GM12878 (cell line): ENCODE measurements at regions not wholly inside any gene's neighbourhood (a gene's known extent, or its start where the extent isn't known, plus 50 kb on each side); places are given as distances from the start of the nearest gene placed in this dataset.
"Not testable (repeated sequence)": the region's sequence is repeated elsewhere in the genome, so short reads cannot be mapped to it uniquely, and the experiment has no call there.

Source experiments
- ATAC-seq: fragments of 200-7000 bp; cut with Tn5 transposase; 3 replicates; pipeline ENCODE4 v1.9.1; 2020; ENCODE audit warnings: mild to moderate bottlenecking, moderate library complexity
- BruUV-seq: library from RNA; stranded (reverse); fragments of 400-500 nt; replicated peaks from 2 replicates; lab custom pipeline; 2021; lab: Mats Ljungman, UMichigan
- CTCF ChIA-PET: fragments of 300-600 bp; sonication (Branson Sonifier 250); formaldehyde crosslinking; extraction: SDS; loops from one replicate; lab custom pipeline; 2021; ENCODE audit warnings: inconsistent platforms; lab: Yijun Ruan, JAX
- POLR2A ChIA-PET: fragments of 350-600 bp; formaldehyde crosslinking; extraction: SDS; loops from one replicate; lab custom pipeline; 2021; ENCODE audit warnings: inconsistent platforms; lab: Charles Lee
- RAD21 ChIA-PET: fragments of 300-600 bp; sonication (Branson Sonifier 250); formaldehyde crosslinking; loops from one replicate; lab custom pipeline; 2023; ENCODE audit warnings: antibody characterized with exemption; ENCODE audit not compliant: unreplicated experiment; lab: Charles Lee
- SMC1A ChIA-PET: fragments of 300-600 bp; sonication (Branson Sonifier 250); formaldehyde crosslinking; loops from one replicate; lab custom pipeline; 2023; ENCODE audit not compliant: unreplicated experiment, uncharacterized antibody; lab: Charles Lee
- DNase-seq: peaks from one replicate; pipeline ENCODE4 v3.0.0-alpha.2; 2011; ENCODE audit warnings: low read depth, low spot score
- FAIRE-seq: peaks from 3 replicates; lab custom pipeline; 2011; peaks lifted over from hg19 to GRCh38; lab: Jason Lieb, UNC
- H2AFZ ChIP-seq: 2 replicates; pipeline ENCODE4 v1.6.0; 2011; ENCODE audit warnings: low read depth, low read length, control low read depth; ENCODE audit not compliant: control insufficient read depth
- H3K27ac ChIP-seq: 2 replicates; pipeline ENCODE4 v1.5.1; 2011; ENCODE audit warnings: control low read depth; ENCODE audit not compliant: control insufficient read depth, insufficient read depth
- H3K27me3 ChIP-seq, 2 experiments: replicated peaks in 1 of 2; 2 replicates each; pipeline versions ENCODE4 v1.6.0 to v1.6.1; 2011; ENCODE audit warnings: low read length in 1 of 2; ENCODE audit not compliant: control insufficient read depth in 2 of 2, insufficient read depth in 2 of 2
- H3K36me3 ChIP-seq, 2 experiments: 2 replicates each; pipeline ENCODE4 v1.5.1; 2011; ENCODE audit warnings: low read length in 1 of 2; ENCODE audit not compliant: control insufficient read depth in 2 of 2, insufficient read depth in 2 of 2
- H3K4me1 ChIP-seq: 2 replicates; pipeline ENCODE4 v1.6.1; 2011; ENCODE audit warnings: mild to moderate bottlenecking, low read length, moderate library complexity, mixed read lengths; ENCODE audit not compliant: control insufficient read depth, insufficient read depth
- H3K4me2 ChIP-seq: 2 replicates; pipeline ENCODE4 v1.6.0; 2011; ENCODE audit warnings: control low read depth; ENCODE audit not compliant: control insufficient read depth, insufficient read depth
- H3K4me3 ChIP-seq: fragments of 200-600 bp; sonication (generic); 2 replicates; pipeline ENCODE4 v1.5.1; 2016
- H3K79me2 ChIP-seq: 2 replicates; pipeline ENCODE4 v1.6.0; 2011; ENCODE audit warnings: low read length; ENCODE audit not compliant: control insufficient read depth, insufficient read depth
- H3K9ac ChIP-seq: 2 replicates; pipeline ENCODE4 v1.8.0; 2011; ENCODE audit warnings: low read length, control low read depth, mixed read lengths; ENCODE audit not compliant: control insufficient read depth, insufficient read depth
- H3K9me3 ChIP-seq: replicated peaks from 3 replicates; pipeline ENCODE4 v1.5.1; 2011; ENCODE audit warnings: mild to moderate bottlenecking, low read length; ENCODE audit not compliant: control insufficient read depth, insufficient read depth
- H4K20me1 ChIP-seq: 2 replicates; pipeline ENCODE4 v1.6.0; 2011; ENCODE audit not compliant: control insufficient read depth, insufficient read depth
- WGBS: methylation state at CpG from one replicate; pipeline ENCODE4 v1.1.6; 2016; ENCODE audit warnings: low lambda C conversion rate; ENCODE audit not compliant: insufficient replicate concordance, insufficient coverage; ENCODE audit errors: missing lambda C conversion rate; 5-methylcytosine and 5-hydroxymethylcytosine counted together
- in situ Hi-C: fragments of 300-500 bp; cut with MboI; formaldehyde crosslinking; loops from 9 replicates; pipeline ENCODE4 v1.14.3; 2018; ENCODE audit warnings: mixed read lengths
- intact Hi-C: fragments of 100-400 bp; cut with micrococcal nuclease; formaldehyde crosslinking; loops from one replicate; pipeline ENCODE4 v1.14.2; 2022; ENCODE audit not compliant: unreplicated experiment

DNA sequence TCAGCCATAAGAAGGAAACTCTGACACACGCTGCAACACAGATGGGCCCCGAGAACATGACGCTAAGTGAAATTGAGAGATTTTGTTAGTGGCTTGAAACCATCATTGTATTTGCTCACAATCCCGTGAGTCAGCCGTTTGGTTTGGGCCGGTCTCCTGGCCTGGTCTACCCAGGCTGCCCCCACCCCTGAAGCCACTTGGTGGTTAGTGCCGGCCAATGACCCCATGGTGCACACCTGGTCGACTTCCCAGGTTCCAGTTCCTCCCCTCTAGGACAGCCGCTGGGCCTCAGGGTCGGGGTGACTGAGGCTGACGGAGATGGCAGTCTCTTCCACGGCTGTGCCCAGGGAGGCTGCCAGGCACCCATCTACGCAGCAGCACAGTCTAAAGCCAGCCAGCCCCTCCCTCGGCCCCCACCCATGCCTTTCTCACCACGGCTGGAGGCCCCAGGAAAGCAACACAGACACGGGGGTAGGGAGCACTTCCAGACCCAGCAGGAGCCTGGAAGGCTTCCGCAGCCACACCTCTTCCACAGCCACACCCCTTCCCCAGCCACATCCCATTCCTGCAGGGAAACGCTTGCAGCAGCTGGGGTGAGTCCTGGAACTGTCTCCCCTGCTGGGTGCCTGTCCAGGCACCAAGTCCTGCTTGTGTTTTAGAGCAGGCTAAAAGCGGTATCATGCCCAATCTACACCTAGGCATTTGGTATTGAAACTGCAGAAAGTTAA is 5413.2 kb upstream of the TPTE start:
- RAD21 ChIA-PET, BruUV-seq, H3K4me2 ChIP-seq, H3K79me2 ChIP-seq, H4K20me1 ChIP-seq, SMC1A ChIA-PET, POLR2A ChIA-PET, H3K27ac ChIP-seq, CTCF ChIA-PET, FAIRE-seq, H3K9ac ChIP-seq, H3K4me1 ChIP-seq, H3K36me3 ChIP-seq, H2AFZ ChIP-seq, intact Hi-C loops, DNase-seq, in situ Hi-C loops, H3K9me3 ChIP-seq, H3K27me3 ChIP-seq, H3K4me3 ChIP-seq: not testable (repeated sequence)
- 44% methylated on average over 1 of the region's 19 CpGs for WGBS
- peak; percentile 12 for ATAC-seq

DNA sequence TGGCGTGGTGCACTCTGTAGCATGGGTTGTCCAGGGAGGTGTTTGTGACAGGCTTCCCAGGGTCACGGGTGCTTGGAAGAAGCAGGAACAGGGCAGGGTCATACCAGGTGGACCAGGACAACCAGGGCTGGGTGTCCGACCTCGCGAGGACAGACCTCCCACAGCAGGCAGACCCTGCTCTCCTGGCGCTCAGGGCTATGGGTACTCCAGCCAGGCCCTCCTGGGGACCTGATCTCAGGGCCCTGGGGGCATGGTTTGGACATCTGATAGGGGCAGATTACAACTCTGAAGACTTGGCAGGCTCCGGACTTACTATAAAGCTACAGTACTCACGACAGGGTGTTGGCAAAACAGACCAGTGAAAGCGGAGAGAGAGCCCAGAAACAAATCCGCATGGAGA is 5410.2 kb upstream of the TPTE start:
- SMC1A ChIA-PET, CTCF ChIA-PET, FAIRE-seq, H3K79me2 ChIP-seq, H3K9me3 ChIP-seq, H3K4me1 ChIP-seq, H2AFZ ChIP-seq, BruUV-seq, H3K36me3 ChIP-seq, DNase-seq, ATAC-seq, H3K27ac ChIP-seq, H3K4me2 ChIP-seq, H3K4me3 ChIP-seq, H3K9ac ChIP-seq, POLR2A ChIA-PET, H3K27me3 ChIP-seq, RAD21 ChIA-PET, H4K20me1 ChIP-seq, in situ Hi-C loops, intact Hi-C loops: not testable (repeated sequence)
- 94% methylated on average over 4 of the region's 10 CpGs for WGBS

DNA sequence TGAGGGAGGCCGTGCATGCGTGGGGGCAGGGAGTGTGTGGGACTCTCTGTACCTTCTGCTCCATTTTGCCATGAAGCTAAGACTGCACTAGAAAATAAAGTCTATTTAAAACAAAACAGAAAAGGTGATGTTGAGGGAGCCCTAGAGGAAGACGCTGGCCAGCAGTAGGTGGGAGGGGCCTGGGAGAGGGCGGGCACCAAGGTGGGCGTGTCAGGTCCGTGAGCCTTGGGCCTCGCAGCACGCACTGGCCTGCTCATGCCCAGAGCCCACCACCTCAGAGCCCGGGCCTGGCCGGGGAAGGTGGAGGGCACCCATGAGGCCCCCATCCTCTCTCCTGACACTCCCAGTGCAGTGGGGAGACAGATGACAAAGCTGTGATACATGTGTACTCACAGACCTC is 5408.3 kb upstream of the TPTE start:
- H3K27me3 ChIP-seq, H3K79me2 ChIP-seq, H4K20me1 ChIP-seq, H3K4me2 ChIP-seq, H3K4me1 ChIP-seq, BruUV-seq, FAIRE-seq, CTCF ChIA-PET, H3K36me3 ChIP-seq, DNase-seq, POLR2A ChIA-PET, H2AFZ ChIP-seq, ATAC-seq, H3K27ac ChIP-seq, intact Hi-C loops, SMC1A ChIA-PET, H3K9ac ChIP-seq, in situ Hi-C loops, H3K4me3 ChIP-seq, RAD21 ChIA-PET, H3K9me3 ChIP-seq: not testable (repeated sequence)
- no CpG with 5 or more reads among the region's 10 CpGs for WGBS

DNA sequence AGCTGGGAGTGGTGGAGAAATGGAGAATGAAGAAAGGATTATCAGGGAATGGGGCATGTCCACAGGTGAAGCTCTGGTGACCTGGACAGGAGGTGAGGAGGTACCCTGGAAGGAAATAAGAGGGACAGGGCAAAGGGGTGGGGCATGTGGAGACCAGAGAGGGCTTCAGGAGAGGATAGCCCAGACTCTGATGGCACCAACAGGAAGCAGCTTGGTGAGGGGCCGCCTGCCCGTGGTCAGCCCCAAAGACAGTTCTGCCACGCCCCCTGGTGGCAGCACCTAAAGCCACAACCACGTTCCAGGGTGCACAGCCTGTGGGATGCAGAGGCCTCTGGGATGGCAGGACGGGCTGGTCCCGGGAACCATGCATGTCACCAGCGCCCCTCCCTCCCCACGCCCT is 5406.9 kb upstream of the TPTE start:
- H3K79me2 ChIP-seq, DNase-seq, CTCF ChIA-PET, SMC1A ChIA-PET, H3K9me3 ChIP-seq, H3K27me3 ChIP-seq, H3K4me3 ChIP-seq, in situ Hi-C loops, RAD21 ChIA-PET, H3K27ac ChIP-seq, H3K36me3 ChIP-seq, intact Hi-C loops, BruUV-seq, H2AFZ ChIP-seq, POLR2A ChIA-PET, H3K9ac ChIP-seq, H3K4me2 ChIP-seq, H4K20me1 ChIP-seq, H3K4me1 ChIP-seq, FAIRE-seq: not testable (repeated sequence)
- no CpG with 5 or more reads among the region's 8 CpGs for WGBS
- peak; percentile 22 for ATAC-seq
